GM11168 (cell line): ENCODE measurements at regions not wholly inside any gene's neighbourhood (a gene's known extent, or its start where the extent isn't known, plus 50 kb on each side); places are given as distances from the start of the nearest gene placed in this dataset.

Experiments
- in situ Hi-C: fragments of 300-500 bp; cut with MboI; formaldehyde crosslinking; loops from one replicate; pipeline ENCODE4 v1.12.0; 2022; ENCODE audit warnings: low sequenced_read_pairs; ENCODE audit not compliant: unreplicated experiment

DNA sequence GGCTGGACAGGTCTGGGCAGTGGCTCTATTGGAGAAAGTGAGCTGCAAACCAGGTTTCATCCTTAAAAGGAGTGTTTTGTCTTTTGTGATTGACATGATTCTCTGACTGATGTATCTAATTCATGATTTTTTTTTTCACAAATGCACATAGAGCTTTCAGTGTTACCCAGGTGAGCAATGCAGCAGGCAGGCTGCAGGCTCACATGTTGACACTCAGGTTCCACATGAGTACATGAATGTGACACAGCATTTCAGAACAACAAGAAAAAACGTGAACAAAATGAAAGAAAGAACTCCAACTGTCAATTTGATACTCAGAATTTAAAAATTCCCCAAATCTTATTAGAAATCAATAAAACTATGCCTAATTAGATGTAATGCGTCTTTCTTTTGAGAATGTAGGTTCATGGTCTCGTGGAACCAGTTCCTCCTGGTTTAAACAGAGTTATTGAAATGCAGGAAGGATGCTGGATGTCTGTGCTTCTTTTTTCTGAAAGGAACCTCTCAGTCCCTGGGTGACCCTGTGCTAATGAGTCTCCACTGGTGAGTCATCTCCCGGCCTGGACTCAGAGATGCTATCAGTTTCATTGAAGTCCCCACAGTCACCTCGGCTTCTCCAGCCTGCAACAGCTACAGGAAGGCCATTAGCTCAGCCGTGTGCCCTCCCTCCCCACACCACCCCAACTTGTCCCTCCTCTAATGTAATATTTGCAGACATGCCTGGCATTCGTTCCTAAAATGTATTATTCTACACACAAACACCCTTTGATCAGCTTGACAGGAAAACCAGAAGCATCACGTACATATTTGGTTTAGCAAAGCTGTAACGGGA lies 430.4 kb downstream of the LPIN1 start:
- in situ Hi-C loops: no loop called here

DNA sequence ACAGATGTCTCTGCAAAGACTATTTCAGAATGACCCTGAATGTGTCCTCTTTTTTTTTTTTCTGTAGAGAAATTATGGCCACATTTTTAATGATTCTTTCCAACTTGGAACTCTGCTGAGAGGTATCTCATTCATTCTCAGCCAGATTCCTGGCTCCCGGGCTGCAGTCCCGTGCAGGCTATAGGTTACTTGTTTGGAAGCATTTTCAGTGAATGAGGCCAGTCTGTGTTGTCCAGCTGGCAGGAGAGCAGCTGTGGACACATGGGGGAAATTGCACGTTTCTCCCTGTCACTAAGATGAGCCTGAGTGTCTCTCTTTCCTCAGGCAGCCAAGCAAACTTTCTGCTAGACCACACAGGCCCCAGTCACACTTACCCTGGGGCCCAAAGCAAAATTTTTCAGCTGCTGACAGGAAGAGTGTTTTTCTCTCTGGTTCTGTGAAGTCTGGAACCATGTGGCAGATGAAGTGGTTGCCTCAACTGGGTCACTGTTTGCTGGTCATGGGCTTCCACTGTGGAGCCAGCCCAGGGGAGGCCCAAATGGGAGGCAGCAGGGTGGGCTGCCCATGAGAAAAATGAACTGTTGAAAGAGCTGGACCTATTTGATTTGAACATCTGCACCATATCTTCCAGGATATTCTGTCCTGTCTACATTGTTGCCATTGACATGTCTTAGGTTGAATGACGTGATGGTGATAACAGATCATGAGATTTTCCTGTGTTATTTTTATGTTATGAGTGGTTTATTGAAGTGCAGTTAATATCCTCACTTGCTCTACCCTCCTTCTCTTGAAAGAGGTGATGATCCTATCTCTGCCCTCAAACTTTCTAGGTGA lies 431.2 kb downstream of the LPIN1 start:
- in situ Hi-C loops: no loop called here

DNA sequence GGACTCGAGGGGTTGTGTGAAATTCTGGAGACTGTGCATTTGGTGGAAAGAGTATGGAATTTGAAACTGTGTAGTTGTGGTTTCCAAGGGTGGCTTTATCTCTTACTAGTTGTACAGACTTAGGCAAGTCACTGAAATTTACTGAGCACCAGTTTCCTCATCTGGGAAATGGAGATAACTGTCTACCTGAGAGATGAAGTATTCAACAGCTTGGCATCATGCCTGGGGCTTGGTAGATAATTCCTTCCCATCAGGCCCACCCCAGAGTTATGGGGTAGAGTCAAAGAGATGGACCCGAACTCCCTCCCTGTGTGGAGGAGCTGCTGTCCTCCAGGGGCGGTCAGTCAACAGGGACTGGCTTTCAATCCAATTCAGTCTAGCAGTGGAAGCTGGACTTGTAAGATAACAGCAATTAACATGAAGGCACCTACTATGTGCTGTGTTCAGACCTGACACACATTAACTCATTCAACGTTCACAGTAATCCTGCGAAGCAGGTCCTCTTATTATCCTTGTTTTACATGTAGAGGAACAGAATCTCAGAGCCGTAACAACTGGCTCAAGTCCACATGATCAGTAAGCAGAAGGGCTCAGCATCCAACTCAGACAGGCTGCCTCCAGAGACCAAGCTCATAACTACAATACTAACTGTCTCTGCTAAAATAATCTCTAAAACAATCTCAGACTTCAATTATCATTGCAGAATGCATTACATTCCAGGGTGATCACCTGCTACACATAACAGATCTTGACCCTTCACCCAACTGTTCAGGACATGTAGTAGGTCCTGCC lies 432.1 kb downstream of the LPIN1 start:
- in situ Hi-C loops: no loop called here

DNA sequence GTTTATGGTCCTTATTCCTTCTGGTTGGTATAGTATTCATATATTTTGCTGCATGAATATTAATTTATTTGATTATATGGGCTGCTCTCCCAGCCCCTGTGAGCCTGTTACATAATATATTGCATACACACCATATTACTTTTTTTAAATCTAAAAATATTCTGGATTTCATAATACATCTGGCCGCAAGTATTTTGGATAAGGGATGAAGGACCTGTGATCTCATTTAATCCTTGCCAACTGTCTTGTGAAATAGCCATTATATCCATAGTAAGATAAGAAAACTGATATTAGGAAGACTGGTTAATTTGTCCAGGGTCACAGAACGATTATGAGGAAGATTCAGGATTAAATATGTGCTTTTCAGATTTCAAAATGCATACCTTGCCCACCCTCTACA lies 433.6 kb downstream of the LPIN1 start:
- in situ Hi-C loops: no loop called here

DNA sequence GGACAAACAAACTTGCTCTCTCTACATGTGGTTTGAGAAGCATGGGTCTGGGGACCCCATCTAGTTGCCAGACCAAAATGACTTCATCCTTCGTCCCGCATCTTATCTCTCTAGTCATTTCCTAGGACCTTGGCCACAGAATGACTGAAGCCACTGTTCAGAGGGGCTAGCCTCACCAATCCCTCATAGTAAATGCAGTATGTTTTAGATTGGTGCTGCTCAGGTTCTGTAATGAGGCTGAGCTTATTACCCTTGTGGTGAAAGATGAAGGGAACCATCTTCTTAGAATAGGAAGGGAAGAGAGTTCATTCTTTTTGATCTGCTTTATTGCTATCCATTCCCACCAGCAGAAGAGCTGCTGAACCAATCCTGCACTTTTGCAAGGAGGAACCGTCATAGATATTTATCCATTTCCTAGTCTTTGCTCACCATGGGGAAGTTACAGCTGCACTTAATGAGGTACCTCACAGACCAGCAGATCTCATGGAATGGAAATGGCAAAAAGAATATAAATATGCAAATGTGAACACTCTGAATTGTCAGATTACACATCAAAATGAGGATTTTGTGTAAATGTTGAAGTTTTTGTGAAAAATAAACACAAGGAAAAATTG lies 436.7 kb downstream of the LPIN1 start:
- in situ Hi-C loops: no loop called here

DNA sequence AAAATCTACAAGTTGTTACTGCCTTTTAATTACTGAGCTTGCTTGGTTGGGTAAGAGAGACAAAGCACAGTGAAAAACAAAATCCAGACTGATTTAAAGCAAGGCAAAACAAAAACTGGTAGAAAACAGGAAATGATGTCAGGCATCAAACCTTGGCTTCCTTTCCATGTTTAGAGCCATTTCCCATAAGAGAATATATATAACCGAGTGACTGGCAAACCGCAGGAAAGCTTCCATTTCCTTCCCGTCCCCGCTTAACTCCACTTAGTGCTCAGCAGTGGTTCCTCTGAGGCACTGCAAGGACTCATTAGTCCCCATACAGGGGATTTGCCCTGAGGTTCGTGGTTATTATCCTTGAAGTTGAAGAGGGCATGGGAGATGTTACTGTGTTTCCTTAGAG lies 446.3 kb downstream of the LPIN1 start:
- in situ Hi-C loops: no loop called here

DNA sequence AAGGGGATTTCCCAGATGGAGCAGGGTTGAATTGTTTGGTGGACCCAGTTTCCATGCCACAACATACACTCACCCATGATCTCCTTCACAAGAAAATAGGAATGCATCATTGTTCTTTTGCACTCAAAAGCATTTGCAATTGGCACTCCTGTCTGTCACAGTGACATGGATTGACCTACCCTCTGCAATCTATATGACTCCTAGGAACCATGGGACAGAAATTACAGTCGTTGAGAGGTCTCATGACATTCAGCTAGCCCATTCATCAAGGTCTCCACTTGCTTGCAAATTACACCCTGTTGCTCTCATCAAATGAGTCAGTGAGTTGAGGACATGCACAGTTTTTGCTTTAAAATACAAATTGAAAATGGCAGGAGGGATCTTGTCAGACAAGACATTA lies 448.5 kb downstream of the LPIN1 start:
- in situ Hi-C loops: no loop called here

DNA sequence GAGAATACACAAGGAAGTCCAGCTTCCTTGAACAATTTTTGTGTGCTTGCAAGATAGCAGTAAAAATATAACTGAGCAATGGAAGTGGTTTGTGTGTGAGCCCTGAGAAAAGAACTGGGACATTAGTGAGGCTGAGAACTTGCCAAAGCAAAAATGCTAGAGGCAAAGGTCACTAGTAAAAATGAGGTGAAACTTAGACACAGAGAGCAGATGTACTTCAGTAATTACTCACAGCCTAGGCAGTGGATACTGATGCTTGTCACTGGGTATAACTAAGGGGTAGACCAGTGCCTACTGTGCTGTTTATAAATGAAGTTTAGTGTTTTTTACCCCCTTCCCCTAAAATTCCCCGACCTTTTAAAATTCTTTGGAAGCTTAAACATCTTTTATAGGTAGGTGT lies 450.1 kb downstream of the LPIN1 start:
- in situ Hi-C loops: no loop called here

DNA sequence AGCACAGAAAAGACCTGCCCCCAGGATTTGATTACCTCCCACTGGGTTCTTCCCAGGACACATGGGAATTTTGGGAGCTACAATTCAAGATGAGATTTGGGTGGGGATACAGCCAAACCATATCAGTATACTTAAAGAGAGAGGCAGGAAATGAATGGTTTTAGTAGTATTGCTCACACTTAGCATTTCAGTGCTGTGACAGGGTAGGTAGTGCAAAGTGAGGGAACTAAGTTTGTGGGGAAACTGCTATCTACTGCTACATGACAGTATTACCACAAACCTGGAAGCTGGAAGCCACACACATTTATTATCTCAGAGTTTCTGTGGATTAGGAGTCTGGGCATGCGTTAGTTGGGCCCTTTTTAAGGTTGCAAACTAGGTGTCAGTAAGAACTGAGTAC lies 450.7 kb downstream of the LPIN1 start:
- in situ Hi-C loops: no loop called here

DNA sequence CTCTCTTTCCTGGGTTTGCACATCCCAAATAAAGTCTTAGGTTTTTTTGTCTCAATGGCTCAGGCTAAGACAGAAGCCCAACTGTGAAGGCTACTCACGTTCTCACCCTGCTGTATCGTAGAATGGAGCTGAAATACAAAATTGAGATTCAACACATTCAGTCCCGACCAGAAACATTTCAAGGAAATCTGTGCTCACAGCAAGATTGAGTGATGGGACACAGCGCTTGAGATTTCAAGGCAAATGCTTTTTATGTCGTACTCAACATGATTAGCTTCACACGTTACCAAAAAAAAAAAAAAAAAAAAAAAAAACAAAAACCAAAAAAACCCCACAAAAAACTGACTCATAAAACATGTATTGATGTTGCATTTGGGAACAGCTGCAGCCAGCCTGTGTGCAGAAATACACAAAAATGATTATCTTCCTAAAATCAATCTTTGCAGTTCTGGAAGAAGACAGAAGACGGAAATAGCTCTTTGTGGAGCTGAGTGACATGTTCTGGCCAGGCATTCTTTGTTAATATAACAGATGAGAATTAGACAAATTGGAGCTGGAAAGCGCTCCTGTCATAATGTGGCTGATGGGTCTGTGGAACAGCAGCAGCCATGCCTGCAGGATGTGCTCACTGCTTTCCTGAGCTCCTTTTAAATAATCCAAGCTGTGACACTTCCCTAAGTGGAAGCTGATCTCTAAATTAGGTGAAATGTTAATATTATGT lies 453.2 kb downstream of the LPIN1 start:
- in situ Hi-C loops: no loop called here

DNA sequence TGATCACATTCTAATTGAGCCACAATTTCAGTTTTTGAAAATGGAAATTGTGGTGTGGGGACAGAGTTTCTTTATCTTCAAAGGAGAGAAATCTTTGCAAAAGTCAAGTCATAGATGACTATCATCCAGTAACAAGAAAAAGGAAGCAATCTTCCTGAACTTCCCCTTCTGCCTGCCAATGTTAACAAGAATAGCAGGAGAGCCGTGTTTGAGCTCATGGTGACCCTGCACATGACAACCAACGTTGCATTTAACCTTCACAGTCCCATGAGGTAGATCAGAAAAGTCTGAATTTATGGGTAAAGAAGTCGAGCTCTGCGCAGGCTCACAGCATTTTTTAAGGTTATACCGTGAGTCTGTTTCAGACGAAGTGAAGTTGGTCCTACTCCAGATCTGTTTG lies 454.9 kb downstream of the LPIN1 start:
- in situ Hi-C loops: no loop called here

DNA sequence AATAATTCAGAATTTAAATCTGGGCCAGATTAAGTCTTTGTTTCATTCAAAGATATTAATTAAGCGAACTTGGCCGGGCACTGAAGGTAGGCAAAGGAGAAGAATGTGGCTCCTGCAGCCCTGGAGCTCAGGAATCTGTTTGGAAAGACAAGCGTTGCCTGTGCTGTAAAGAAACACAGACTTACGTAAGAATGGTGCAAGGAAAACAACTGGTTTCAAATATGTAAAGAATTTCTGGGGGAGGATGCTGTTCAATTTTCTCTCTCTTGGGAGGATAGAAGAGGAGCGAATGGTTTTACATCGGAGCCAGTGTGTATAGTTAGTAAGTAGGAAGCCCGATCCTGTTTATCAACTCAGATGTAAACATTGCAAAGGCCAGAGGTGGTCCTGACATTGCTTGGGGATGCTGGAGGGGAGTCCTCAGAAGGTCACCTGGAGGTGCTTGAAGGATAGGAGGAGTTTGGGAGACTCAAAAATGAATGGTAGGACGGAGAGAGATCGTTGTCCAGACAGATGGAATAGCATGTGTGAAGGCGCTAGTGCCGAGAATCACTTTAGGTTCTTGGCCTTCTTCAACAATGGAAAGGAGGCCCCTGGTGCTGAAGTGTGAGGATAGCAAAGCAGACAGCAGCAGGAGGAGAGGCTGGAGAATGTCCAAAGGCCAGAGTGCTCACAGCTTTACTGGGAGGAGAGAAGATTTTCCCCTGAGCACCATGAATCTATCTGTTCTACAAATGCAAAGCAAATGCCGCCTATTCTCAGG lies 456.1 kb downstream of the LPIN1 start:
- in situ Hi-C loops: no loop called here

DNA sequence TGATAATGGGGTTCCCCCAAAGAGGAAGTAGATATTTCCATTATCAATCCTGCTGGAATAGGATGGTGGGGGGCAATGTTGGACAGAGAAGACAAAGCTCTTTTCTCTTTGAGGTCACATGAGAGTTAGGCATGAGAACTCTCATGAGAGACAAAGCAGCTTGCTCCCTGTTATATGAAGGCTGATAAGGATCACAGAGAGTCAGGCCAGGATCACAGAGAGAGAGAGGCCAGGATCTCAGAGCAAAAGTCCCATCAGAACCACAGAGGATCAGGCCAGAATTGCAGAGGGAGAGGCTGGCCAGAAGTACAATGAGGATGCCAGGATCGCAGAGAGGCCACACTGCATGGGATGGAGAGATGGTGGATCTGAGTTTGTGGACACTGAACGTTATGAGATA lies 457.1 kb downstream of the LPIN1 start:
- in situ Hi-C loops: no loop called here

DNA sequence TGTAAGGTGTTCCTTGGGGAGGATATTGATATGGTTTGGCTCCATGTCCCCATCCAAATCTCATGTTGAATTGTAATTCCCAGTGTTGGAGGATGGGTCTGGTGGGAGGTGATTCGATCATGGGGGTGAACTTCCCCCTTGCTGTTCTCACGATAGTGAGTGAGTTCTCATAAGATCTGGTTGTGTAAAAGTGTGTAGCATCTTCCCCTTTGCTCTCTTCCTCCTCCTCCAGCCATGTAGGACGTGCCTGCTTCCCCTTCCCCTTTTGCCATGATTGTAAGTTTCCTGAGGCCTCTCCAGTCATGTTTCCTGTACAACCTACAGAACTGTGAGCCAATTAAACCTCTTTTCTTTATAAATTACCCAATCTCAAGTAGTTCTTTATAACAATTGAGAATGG lies 458.7 kb downstream of the LPIN1 start:
- in situ Hi-C loops: no loop called here

DNA sequence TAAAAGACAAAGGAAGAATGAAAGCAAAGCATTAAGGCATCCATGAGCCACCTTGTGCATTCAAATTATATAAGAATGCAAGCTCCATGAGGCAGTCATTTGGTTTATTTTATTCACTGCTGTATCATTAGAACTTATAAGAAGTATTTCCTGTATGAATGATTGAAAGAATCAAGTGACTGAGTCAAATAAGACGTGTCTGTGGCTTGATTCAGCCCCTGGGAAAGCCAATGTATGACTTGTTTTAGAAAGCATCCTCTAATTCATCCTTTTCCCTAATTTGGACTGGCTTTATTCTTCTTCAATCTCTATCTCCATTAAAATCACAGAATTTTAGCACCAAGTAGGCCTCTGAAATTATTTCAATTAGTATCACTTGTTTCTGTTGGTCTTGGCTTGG lies 461.1 kb downstream of the LPIN1 start:
- in situ Hi-C loops: no loop called here

DNA sequence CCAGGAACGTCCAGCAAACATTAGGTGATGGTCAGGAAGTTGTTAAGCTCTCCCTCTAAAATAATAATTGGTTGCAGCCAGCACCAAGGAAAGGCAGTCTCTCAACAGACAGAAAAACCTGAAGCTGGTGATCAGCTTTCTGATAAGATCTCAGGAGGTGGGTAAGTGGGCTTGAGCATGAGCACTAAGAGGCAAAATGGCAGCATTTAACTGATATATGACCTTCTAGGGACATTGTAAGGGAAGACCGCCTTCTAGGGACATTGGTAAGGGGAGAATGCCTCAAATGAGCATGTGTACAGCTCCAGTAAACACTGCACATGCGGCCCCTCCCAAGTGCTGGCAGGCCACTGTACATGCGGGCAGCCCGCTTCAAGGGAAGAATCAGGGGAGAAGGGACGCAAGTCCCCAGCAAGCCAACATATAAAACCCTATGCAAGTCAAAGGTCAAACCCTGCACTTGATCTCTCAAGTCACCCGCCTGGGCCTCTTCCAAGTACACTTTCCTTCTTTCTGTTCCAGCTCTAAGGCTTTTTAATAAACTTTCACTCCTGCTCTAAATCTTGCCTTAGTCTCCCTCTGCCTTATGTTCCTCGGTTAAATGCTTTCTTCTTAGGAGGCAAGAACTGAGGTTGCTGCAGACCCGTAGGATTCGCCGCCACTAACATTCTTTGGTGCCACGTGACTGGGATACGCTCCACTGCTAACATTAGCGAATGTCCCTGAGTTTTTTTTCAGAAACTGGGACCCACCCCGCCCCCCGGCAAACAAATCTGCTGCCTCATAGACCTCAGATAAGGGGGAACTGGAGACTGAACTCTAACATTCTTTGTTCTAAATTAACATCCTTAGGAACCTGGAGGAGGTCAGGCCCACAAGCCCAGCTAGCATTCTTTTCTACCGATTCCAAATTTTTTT lies 463.8 kb downstream of the LPIN1 start:
- in situ Hi-C loops: no loop called here

DNA sequence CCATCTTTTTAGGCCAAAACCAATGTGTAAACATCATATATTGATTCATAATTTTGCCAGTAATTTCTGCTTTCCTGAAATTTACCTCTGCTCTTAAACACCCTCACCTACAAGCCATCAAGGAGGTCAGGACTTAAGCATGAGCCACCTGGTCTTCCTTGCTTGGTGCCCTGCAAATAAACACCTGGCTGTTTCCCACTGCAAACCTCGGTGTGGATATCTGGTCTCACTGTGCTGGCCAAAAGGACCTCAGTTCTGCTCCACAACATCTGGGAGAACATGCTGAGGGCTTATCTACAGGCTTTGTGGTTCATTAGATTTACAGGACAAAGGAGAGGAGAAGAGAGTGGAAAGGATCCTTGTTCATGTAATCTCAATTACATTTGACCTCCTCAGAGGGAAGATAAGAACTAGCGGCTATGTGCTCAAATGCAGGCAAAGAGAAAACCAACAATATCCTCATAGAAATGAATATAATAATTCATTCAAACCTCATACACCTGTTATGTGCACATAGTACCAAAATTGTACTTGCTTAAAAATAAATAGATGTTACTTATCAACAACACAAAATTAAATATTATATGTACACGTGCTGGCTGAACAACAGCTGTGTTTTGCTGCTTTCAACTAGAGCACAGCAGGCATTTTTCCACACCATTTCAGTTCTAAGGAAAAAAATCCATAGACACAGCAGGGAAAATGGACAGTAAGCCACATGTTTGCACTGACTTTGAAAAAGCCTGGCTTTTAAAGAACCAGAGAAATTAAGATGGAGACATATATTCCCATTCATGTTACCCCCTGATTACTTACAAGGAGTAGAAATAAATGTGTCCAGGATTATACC lies 465.1 kb downstream of the LPIN1 start:
- in situ Hi-C loops: no loop called here
